ENCODE measurements at regions not wholly inside any gene's neighbourhood (a gene's known extent, or its start where the extent isn't known, plus 50 kb on each side); places are given as distances from the start of the nearest gene placed in this dataset.

DNA sequence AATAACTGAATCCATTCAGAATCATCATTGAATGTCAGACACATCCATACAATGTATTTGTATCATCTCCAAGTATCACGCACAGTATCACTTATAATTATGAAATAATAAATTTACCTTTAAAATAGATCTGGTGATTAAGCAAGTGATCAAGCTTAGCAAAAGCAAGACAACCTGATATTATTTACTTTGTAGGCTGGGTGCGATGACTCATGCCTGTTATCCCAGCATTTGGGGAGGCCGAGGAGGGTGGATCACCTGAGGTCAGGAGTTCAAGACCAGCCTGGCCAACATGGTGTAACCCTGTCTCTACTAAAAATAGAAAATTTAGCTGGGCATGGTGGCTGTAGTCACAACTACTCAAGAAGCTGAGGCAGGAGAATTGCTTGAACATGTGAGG lies 421.0 kb upstream of the NETO1 start:
- no peak for DNase-seq

DNA sequence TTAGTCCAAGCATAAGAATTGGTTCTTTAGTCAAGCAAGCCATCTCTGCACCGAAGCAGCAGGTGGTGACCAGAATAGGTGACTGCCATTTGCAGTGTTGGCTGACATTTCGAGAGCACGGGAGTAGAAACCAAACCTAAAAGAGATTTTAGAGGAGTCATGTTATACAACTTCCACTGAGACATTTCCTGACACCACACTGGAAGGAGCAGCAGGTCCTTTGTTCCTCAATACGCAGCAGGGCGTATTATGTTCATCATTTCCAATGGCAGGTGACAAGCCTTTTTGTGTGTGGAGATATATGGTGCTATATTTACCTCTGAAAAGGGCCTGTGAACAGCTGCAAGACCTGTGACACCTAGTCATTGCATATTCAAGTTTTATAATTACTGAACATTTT lies 418.8 kb upstream of the NETO1 start:
- DNase-seq = no peak

DNA sequence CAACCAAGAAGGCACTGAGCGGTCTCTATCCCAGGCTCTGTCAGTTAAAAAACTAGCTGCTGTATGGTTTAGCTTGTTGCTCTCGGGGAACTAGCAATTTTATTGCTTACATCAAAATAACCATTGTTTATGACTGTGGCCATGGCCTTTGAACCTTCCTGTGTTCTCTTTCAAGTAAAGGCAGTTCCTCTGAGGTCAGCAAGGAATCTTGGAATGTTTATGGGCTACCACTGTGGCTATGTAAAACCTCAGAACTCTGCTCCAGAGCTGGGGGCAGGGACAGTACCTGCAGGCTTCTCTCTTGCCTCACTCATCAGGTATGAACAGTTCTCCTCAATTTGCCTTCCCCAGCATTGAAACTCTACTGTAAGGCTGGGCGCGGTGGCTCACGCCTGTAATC lies 416.0 kb upstream of the NETO1 start:
- DNase-seq = no peak

DNA sequence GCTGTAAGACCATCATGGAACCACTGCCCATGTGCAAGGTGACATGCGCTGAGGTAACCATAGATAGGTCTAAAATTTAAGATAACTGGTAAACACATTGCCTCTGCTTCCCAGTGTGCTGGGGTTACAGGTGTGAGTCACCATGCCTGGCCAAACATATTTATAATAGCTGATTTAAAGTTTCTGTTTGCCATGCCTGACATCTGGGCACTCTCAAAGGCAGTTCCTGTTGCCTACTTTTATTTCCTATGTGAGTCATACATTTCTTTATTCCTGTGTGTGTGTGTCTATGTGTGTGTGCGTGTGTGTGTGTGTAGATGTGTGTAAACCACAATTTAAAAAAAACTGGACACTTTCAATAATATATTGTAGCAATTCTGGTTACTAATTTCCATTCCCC lies 415.2 kb upstream of the NETO1 start:
- DNase-seq = no peak

DNA sequence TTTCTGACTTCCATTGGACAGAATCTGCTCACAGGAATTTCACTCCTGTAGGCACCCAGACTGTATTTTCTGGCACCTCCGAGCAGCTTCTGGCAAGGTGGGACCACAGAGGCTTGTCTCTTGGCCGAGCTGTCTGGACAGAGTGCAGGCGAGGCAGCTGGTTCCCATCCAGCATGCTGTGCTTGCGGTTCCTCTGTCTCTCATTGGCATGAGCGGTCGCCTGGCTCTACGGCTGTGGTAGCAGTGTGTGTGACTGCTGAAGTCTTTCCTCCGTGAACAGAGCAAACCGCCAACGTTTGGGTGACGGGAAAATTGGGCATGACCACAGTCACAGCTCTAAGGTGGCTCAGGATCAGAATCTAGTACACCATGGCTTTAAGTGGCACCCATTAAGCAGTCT lies 411.7 kb upstream of the NETO1 start:
- DNase-seq = no peak

DNA sequence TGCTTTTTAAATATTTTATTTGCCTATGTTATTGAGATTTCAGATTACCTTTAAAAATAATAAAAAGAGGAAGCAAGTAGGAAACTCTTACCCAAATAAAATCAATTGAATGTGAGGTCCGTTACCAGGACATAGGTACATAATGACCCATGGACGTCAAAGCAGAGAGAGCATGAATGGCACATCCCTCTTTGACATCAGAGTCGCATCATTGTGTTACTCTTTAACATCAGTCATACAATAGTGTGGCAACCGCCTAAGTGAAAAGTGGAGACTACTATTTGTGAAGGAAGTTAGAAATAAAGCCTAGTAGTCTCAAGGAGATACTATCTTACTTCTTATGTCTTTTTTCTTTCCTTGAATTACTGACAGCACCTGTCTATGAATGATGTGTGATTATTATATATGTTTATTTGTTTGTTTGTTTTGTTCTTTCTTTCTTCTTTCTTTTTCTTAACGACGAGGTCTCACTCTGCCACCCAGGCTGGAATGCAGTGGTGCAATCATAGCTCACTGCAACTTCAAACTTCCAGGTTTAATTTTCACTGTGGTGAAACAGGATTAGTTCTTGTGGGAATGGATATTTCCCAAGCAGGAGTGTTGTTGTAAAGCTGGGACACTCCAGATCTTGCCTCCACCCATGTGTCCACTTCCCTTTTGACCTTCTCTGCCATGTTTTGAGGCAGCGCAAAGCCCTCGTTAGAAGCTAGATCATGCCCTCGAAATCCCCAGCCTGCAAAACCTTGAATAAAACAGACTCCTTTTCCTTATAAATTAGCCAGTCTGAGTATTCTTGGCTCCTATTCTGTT lies 407.2 kb upstream of the NETO1 start:
- DNase-seq = no peak

DNA sequence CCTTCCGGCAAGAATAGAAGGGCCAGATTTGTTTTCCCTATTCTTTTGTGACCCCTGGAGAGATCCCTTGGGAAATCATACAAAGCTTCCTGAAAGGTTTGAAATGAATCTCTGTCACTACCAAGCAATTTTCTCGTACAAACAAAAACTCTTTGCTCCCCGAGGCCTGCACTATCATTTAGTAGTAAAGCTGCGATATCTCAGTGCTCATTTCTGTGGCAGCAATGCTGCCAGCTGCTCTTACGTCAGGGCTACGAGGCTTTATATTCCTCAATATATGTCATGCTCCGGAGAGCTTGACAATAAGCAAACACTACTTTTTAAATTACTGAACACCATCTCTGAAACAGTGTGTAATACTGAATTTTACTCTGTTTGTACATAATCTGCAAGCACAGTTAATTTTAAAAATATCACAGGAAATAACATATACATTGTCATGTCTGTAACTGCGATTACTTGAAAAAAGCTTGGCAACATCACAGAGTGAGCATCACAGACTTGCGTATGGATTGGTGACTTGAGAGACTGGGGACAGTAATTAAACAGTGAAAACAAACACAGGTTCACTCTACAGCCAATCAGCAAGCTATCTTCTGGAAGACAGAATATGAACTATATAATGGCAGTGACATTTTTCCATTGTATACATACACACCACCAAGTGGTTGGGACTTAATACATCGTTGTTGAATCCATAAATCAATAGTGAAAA lies 403.3 kb upstream of the NETO1 start:
- peak; percentile 2 for DNase-seq

DNA sequence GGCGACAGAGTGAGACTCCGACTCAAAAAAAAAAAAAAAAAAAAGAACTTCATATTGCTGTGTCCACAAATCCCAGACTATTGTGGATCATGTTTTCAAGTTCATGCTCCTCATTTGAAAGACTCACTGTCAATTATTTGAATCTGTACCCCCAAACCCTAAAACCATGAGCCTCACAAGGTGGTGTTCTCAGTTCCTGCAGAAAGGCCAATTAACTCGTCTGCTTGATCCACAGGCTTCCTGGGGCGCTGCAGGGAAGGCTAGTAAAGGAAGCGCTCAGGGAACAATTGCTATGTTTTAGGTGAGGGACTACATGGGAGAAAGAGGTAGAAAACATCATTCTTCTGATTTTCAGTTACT lies 396.8 kb upstream of the NETO1 start:
- DNase-seq = no peak

DNA sequence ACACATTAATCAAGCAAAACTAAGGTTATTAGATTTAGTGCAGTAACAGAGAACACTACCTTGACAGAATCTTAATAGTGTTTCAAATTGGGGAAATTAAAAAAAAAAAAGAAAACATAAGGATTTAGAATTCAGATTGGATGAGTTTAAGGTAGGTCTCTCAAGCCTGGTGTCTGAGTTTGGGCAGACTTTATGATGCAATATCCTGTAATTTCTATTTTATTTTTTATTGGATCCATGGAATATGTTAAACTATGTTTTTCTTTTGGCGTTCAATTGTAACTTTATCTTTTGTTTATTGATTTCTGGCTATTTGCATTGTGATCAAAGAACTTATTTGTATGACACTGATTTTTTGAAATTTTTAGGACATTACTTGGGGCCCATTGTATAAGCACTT lies 394.1 kb upstream of the NETO1 start:
- DNase-seq = no peak

DNA sequence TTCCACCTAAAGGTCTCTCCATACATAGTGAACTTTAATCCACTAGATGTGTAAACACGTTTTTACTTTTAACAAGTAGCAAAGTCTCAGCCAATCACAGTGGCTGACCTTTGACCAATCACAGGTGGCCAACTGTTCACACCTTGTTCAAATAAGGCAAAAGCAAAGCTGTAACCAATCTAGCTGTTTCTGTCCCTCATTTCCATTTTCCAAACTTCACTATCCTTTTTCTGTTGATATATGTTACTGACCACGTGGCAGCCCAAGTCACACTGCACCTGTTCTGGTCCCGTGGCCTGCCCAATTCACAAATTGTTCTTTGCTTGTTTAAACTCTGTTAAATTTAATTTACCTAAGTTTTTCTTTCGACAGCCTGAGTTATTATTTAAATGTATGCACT lies 393.5 kb upstream of the NETO1 start:
- no peak for DNase-seq

DNA sequence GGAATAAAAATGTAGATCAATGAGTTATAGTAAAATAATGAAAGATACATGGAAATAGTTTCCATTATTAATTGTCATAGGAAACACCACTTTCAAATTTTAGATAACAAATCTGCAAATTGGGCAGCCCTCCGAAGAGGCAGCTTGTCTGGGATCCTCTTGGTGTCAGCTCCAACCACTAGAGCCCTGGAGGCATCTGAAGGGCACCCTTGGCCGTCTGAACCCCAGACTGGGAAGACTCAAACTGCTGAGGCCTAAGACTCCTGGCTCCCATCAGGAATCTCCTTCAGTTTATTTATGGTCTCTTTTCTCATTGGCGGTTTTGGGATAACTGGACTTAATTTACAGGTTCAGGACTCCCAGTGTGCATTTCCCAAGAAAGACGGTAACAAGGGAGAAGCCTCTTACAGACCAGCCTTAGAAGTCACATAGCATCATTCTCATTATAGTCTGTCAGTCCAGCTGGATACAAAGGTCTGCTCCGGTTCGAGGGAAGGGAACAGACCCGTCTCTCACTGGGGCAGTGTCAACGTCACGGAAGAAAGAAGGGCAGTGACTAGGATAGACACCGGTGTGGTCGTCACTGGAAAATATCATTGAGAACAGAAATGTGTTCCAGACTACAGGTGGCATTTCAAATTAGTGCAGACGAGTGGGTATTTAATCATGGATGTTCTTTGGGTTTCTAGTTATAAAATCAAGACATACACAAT lies 390.7 kb upstream of the NETO1 start:
- DNase-seq = no peak

DNA sequence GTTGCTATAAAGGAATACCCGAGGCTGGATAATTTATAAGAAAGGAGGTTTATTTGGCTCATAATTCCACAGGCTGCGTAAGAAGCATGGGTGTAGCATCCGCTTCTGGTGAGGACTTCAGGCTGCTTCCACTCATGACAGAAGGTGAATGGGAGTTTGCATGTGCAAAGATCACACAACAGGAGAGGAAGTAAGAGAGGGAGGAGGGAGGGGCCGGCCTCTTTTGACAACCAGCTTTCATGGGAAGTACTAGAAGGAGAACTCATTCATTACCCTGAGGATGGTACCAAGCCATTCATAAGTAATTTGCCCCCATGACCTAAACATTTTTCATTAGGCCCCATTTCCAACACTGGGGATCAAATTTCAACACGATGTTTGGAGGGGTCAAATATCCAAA lies 386.8 kb upstream of the NETO1 start:
- DNase-seq = no peak

DNA sequence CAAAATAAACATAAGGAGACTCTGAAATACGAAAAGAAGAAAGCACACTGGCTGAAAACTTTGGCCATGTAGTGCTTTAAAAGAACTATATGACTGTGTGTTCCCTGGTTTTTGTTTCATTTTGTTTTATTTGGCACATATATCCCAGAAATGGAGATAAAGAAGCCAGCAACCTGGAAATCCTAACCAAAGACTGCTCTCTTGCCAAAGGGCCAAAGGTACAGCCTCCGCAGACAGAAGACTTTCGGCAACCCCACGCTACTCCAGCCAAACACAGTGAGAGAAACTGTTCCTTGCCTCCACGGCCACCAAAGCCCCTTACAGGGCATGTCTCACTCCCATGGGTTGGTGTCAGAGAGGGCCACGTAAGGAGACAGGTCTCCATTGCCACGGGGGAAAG lies 381.2 kb upstream of the NETO1 start:
- no peak for DNase-seq

DNA sequence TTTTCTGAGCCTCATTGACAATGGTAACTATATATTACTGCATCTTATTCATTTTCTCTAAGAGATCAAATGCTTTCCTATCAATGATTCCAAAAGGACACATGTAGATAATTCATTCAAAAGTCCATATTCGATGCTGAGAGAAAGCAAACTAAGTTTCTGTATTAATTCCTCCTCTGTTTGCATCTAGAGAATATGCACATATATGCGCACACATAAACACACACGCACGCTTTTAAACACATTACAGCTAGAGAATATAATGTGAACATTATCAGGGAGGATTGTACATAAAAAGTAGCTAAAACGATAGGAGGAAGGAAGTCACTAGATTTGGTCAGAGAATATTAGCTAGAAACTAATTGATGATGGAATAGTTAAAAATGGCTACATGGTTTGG lies 379.0 kb upstream of the NETO1 start:
- DNase-seq = no peak

DNA sequence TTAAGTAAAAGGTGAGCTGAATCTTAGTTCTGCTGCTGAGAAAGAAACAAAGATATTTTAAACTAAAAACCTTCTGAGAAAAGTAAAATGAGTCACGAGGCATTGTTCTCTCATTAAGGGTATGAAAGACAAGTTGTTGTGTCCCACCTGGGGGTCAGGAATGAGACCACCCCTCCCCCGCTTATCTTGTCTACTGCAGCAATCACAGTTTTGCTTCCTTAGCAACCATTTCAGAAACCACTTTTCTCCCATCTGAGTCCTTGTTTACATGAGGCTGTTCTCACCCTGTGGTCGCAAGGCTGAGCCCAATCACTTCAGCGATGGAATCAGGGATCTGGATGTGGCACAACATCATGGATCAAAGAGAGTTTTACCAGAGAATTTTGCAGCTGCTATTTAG lies 377.6 kb upstream of the NETO1 start:
- no peak for DNase-seq

DNA sequence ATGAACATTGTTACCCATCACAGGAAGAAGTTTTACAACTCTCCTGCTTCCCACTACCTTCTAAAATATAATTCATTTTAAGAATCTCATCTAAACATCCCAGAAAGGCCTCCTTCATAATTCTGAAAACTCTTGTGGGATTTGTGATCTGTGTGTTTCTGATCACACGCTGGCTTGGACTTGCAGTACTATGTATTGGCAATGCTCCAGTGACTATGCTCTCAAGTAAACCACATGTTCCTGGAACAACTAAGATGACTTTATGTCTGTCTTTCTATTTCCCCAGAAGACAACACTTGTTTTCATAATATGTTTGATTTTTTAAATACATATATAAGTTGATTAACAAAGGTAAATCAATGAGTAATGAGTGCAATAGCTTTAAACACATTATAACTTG lies 376.6 kb upstream of the NETO1 start:
- peak; percentile 53 for DNase-seq

DNA sequence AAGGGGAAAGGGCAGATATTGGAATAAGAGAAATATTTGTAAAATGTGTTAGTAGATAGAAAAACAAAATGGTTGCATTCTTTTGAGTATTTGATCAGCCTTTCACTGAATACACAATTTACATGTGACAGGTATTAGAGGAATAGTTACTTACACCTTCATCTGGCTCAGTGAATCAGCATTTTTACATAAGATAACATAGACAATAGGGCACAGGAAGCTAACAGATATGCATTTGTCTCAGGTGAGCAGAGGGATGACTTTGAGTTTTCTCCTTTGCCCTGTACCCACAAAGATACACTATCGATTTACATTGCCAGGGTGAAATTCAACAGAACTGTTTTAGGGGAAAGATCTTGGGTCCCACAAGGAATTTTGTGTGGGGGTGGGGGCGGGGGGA lies 373.1 kb upstream of the NETO1 start:
- no peak for DNase-seq

DNA sequence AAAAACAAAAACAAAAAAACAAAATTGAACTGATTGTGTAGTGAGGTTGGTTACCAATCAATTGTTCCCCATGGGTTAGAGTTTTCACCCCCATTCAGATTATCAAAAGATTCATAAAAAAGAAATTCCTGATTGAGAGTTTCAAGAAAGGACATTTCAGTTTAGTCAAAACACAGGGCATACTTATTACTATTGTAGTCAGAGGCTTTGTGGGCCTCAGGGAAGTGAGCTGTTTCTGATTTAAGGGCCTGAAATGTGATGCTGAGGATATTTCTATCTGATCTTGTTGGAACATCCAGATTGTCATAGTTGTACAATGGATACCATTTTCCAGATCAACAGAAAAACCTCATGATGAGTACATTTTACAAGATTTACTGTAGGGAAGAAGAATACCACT lies 368.1 kb upstream of the NETO1 start:
- no peak for DNase-seq

DNA sequence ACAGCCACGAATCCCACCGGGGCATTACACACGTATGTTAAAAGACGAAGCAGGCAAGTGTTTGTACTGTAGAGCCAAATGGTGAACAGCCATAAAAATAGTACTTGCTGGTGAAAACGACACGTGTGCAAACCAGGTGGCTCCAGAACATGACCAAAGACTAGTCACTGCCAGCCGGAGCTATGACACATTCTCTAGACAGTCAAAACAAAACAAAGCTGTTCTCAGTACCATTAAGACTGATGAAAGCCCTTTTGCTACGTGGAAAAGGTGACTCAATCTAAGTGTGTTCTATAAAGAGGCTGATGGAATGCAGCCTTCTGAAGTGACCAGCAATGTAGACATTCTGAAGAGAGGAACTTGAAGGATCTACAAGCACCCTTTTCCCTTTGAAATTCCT lies 367.7 kb upstream of the NETO1 start:
- DNase-seq = no peak

DNA sequence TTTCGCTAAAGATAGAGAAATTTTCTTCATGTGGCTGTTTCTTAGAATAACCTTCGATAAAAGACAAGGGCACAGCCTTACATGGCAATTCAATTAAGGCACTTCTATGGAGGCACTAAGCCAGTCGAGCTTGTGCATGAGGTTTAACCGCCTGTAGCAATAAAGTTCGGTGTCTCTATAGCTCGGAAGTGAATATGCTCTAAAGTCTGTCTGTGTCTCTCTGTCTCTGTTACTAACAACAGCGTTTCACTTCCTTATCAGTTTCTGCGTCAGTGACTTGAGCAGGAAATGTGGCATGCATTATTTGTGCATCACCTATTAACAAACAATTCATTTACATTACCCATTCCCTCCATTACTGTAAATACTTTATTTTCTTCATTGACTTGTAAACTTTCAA lies 365.1 kb upstream of the NETO1 start:
- no peak for DNase-seq

DNA sequence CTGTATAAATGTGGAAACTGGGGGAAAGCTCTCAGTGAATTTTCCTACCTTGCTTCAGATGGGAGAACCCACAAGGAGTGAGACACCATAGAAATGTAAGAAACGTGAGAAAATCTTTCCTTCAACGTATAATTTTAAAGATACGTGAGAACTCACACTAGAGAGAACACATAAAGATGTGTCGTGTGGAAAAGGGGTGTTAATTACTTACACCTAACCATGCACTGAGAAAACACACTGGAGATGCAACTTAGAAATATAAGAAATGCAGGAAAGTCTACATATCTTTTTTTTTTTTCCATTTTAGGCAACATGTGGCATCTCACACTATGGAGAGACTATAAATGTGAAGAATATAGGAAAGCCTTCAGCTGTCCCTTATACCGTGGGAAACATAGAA lies 352.9 kb upstream of the NETO1 start:
- DNase-seq = no peak

DNA sequence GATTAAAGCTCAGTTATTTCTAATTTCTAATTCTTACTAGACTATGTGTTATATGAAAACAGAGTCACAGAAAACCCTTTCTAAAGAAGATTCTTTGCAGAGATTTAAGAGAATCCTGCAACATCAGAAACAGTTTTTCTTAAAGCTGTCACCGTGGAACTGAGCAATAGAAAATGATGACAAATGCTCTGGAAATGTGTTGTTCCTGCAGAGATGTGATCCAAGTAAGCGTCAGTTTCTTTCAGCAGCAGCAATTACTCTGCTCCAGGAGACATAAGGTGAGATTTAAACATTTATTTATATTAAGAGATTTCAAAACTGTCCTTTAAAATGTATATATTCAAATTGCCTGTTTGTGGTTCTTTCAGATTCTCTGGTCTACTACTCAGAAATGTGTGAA lies 350.5 kb upstream of the NETO1 start:
- no peak for DNase-seq

DNA sequence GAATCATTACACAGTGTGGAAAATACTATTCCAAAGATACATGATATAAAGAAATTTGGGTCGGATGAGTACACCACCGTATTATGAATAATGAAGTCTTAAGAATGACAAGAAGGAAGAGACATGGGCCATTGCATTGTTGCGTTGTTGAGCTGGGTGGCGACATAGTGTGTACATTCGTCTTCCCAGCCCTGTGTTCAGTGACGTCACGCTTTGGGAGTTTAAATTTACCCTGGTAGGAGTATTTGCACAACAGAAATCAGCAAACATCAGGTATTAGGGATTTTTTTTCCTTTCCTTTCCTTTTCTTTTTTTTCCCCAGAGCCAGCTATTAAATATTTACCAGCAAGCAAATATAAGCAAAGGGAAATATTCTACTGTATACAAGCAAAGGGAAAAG lies 347.2 kb upstream of the NETO1 start:
- DNase-seq = no peak

DNA sequence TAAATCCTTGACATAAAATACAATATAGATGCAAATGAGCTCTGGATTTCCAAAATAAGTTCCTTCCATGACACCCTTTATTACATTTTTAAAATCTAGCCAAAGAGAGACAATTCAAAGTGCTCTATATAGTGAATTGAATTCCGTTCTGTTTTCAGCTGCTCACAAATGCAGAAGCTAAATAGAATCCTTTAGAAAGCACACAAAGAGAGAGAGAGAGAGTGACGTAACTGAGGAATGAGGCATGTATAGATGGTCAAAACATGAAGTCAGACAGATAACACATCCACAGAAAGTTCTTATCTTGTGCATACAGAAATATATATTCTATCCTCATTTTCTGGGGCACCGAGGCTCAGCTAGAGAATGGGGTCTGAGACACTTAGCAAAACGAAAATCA lies 344.7 kb upstream of the NETO1 start:
- DNase-seq = no peak
